H1 (cell line): ENCODE measurements at regions not wholly inside any gene's neighbourhood (a gene's known extent, or its start where the extent isn't known, plus 50 kb on each side); places are given as distances from the start of the nearest gene placed in this dataset.

Experiments
- JUN ChIP-seq: IDR thresholded peaks from 2 replicates; pipeline ENCODE4 v1.6.1; 2011; ENCODE audit warnings: low read depth, mild to moderate bottlenecking, improper control_type of control experiment, low read length
- RFX5 ChIP-seq: IDR thresholded peaks from 2 replicates; pipeline ENCODE4 v1.6.1; 2011; ENCODE audit warnings: low read depth, low read length, improper control_type of control experiment, borderline replicate concordance
- TAF1 ChIP-seq: IDR thresholded peaks from 2 replicates; pipeline ENCODE4 v1.6.1; 2011; ENCODE audit warnings: mild to moderate bottlenecking, low read depth, low read length

DNA sequence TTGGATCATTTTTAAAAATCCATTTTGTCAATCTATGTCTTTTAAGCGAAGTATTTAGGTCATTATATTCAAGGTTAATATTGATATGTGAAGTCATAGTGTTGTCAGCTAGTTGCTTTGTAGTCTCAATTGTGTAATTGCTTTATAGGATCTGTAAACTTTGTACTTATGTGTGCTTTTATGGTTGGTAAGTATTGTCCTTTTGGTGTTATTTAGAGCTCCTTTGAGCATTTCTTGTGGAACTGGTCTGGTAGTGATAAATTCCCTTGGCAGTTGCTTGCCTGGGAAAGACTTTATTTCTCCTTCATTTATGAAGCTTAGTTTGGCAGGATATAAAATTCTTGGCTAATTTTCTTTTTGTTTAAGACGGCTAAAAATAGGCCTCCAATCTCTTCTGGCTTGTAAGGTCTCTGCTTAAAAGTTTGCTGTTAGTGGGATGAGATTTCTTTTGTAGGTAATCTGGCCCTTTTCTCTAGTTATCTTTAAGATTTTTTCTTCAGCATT lies 368.8 kb downstream of the SPRY2 start (continued):
- TF ChIP-seq TAF1 = no peak
- no peak for TF ChIP-seq JUN
- no peak for TF ChIP-seq RFX5
